ENCODE measurements at regions not wholly inside any gene's neighbourhood (a gene's known extent, or its start where the extent isn't known, plus 50 kb on each side); places are given as distances from the start of the nearest gene placed in this dataset.
"Not testable (repeated sequence)": the region's sequence is repeated elsewhere in the genome, so short reads cannot be mapped to it uniquely, and the experiment has no call there.

GRCh38 chr11:49893442-49893841 is 58.7 kb upstream of the OR4C13 start:
- not testable (repeated sequence) for TF ChIP-seq POLR2A, POLR2AphosphoS5 (IDR thresholded peaks at IDR 0.05; ENCODE audit: low read depth, low read length)
